HL-60 (cell line): ENCODE measurements at regions not wholly inside any gene's neighbourhood (a gene's known extent, or its start where the extent isn't known, plus 50 kb on each side); places are given as distances from the start of the nearest gene placed in this dataset.

Experiments used
- DNase-seq, 2 experiments: peaks; one replicate each; pipeline ENCODE4 v3.0.0-alpha.2; 2010 to 2020; ENCODE audit warnings: low read depth in 1 of 2, low spot score in 1 of 2
- H3K27ac ChIP-seq: fragments of 250-450 bp; sonication (Bioruptor Pico); replicated peaks from 2 replicates; pipeline ENCODE4 v1.5.1; 2020; ENCODE audit warnings: mild to moderate bottlenecking, moderate library complexity
- H3K27me3 ChIP-seq: fragments of 250-450 bp; sonication (Bioruptor Pico); 2 replicates; pipeline ENCODE4 v1.5.1; 2021; ENCODE audit warnings: mild to moderate bottlenecking, moderate library complexity; ENCODE audit not compliant: insufficient read depth, poor library complexity, severe bottlenecking
- H3K4me3 ChIP-seq: replicated peaks from 2 replicates; pipeline ENCODE4 v1.5.1; 2011; ENCODE audit warnings: mild to moderate bottlenecking, control low read depth, low read length; ENCODE audit not compliant: insufficient read depth
- GABPA ChIP-seq: IDR thresholded peaks from 2 replicates; pipeline ENCODE4 v1.6.1; 2012; ENCODE audit warnings: low read depth
- POLR2AphosphoS5 ChIP-seq: IDR thresholded peaks from 2 replicates; pipeline ENCODE4 v1.6.1; 2012; ENCODE audit warnings: low read depth
- SPI1 ChIP-seq: IDR thresholded peaks from 2 replicates; pipeline ENCODE4 v1.6.1; 2012; ENCODE audit warnings: low read depth, mild to moderate bottlenecking, borderline replicate concordance
- TF ChIP-seq, protein P1 (sequence below): IDR thresholded peaks from one replicate; pipeline ENCODE4 v1.5.1; 2011; ENCODE audit warnings: low read length, control low read depth, inconsistent platforms; ENCODE audit not compliant: insufficient read depth
- TF ChIP-seq, protein P2 (sequence below): IDR thresholded peaks from 2 replicates; pipeline ENCODE4 v1.6.1; 2012; ENCODE audit warnings: low read depth; ENCODE audit not compliant: insufficient replicate concordance

DNA sequence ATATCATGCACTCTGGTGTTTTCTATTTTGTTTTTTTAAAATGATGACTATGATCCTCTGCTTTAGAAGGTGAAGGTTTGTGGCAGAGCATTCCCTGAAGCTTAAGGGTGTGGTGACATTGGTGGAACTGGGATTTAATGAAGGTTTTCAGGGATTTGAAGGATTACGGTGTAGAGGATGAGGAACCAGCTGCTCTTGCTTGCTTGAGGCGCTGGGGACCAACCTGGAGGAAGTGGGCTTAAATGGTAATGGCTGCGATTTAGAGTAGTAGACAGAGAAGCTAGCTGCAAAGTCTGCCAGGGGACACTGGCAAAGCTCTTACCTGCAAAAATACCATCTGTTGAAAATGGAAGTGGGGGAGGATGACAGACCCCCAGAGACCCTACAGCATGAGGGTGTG, 241.8 kb downstream of the CLIC5 start:
- no peak for DNase-seq
- no peak for TF ChIP-seq GABPA
- TF ChIP-seq, protein P1, sequence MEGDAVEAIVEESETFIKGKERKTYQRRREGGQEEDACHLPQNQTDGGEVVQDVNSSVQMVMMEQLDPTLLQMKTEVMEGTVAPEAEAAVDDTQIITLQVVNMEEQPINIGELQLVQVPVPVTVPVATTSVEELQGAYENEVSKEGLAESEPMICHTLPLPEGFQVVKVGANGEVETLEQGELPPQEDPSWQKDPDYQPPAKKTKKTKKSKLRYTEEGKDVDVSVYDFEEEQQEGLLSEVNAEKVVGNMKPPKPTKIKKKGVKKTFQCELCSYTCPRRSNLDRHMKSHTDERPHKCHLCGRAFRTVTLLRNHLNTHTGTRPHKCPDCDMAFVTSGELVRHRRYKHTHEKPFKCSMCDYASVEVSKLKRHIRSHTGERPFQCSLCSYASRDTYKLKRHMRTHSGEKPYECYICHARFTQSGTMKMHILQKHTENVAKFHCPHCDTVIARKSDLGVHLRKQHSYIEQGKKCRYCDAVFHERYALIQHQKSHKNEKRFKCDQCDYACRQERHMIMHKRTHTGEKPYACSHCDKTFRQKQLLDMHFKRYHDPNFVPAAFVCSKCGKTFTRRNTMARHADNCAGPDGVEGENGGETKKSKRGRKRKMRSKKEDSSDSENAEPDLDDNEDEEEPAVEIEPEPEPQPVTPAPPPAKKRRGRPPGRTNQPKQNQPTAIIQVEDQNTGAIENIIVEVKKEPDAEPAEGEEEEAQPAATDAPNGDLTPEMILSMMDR, result no peak
- H3K27ac ChIP-seq, result no peak overlapping the region
- H3K27me3 ChIP-seq, result no peaks in the 10 kb centered on the region
- no peak overlapping the region for H3K4me3 ChIP-seq

DNA sequence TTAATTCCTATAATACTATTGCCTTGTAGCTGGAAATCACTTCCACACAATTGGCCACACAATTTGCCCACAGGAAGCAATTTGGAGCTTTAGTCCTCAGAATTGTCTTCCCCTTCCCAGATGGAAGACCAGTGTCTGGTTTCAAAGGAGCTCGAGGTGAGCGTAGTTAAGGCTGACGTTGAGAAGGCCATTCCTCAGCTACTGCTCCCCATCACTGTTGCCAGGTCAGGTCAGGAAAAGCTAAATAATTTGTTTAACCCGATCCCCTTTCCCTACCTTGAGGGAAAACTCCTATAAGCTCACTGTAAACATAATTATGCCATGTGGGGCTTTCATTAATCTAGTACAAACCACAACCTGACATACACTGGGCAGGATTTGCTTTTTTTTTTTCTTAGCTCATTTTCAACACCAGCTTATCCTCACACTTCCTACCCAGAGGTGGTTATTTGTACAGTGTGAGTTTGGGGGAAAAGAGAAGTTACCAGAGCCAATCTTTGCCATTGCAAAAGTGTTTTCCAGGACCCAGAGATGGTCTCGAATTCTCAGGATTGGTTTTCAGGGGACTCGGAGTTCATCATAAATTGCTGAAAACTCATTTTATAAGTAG, 242.7 kb downstream of the CLIC5 start:
- H3K27ac ChIP-seq, result no peak overlapping the region
- DNase-seq, result no peak
- H3K4me3 ChIP-seq, result no peak overlapping the region
- TF ChIP-seq SPI1 (no peak), GABPA (no peak)
- TF ChIP-seq, protein P1, result no peak
- TF ChIP-seq, protein P2, sequence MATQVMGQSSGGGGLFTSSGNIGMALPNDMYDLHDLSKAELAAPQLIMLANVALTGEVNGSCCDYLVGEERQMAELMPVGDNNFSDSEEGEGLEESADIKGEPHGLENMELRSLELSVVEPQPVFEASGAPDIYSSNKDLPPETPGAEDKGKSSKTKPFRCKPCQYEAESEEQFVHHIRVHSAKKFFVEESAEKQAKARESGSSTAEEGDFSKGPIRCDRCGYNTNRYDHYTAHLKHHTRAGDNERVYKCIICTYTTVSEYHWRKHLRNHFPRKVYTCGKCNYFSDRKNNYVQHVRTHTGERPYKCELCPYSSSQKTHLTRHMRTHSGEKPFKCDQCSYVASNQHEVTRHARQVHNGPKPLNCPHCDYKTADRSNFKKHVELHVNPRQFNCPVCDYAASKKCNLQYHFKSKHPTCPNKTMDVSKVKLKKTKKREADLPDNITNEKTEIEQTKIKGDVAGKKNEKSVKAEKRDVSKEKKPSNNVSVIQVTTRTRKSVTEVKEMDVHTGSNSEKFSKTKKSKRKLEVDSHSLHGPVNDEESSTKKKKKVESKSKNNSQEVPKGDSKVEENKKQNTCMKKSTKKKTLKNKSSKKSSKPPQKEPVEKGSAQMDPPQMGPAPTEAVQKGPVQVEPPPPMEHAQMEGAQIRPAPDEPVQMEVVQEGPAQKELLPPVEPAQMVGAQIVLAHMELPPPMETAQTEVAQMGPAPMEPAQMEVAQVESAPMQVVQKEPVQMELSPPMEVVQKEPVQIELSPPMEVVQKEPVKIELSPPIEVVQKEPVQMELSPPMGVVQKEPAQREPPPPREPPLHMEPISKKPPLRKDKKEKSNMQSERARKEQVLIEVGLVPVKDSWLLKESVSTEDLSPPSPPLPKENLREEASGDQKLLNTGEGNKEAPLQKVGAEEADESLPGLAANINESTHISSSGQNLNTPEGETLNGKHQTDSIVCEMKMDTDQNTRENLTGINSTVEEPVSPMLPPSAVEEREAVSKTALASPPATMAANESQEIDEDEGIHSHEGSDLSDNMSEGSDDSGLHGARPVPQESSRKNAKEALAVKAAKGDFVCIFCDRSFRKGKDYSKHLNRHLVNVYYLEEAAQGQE, result no peak
- no peaks in the 10 kb centered on the region for H3K27me3 ChIP-seq

DNA sequence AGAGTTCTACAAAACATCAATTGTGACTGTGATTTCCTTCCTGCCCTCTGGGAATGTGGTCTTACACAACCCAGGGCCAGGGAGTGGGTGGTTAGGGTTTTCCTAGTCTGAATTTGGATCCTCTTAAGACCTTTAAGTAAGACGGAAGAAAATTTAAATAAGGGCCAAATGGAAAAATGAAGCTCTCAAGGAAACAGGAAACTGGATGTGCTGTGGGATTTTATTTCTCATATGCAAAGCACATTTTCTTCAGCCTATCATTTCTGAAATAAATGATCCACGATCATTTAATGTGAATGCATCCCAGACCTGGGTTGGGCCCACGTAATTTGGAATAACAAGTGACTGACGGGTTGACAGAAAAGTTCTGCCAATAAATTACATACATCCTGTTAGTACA, 243.6 kb downstream of the CLIC5 start:
- Histone ChIP-seq H3K4me3 (no peak overlapping the region), H3K27ac (no peak overlapping the region), H3K27me3 (no peaks in the 10 kb centered on the region)
- DNase-seq, result no peak
- TF ChIP-seq SPI1, result no peak
- no peak for TF ChIP-seq POLR2AphosphoS5
- TF ChIP-seq, protein P2, result no peak
- TF ChIP-seq, protein P1, result no peak
- no peak for TF ChIP-seq GABPA

DNA sequence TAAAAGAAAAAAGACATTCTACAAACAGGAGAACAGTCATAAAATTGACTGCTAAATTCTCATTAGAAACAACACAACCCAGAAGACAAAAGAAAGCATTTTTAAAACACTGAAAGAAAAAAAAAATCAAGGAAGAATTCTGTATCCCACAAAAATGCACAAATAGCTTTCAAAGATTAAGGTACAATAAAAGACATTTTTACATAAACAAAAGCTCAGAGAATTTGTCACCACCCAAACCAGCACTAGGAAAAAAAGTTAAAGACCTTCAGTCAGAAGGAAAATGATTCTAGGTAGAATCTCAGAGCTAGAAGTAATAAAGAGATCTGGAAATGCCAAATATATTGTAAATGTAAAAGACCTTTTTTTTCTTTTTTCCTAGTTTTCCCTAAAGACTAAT, 252.4 kb downstream of the CLIC5 start:
- TF ChIP-seq GABPA (no peak), SPI1 (no peak)
- no peak for DNase-seq
- no peak overlapping the region for H3K27ac ChIP-seq
- no peak overlapping the region for H3K4me3 ChIP-seq
- H3K27me3 ChIP-seq, result no peaks in the 10 kb centered on the region
